HuH-7 (cell line): ENCODE measurements at regions not wholly inside any gene's neighbourhood (a gene's known extent, or its start where the extent isn't known, plus 50 kb on each side); places are given as distances from the start of the nearest gene placed in this dataset.
"Not testable (repeated sequence)": the region's sequence is repeated elsewhere in the genome, so short reads cannot be mapped to it uniquely, and the experiment has no call there.

Experiments used
- DNase-seq: peaks from one replicate; pipeline ENCODE4 v3.0.0; 2011; ENCODE audit warnings: low spot score

GRCh38 chr14:84323450-84323849 is 1206.5 kb upstream of the FLRT2 start:
- DNase-seq = no peak

GRCh38 chr14:84323978-84324377 is 1206.0 kb upstream of the FLRT2 start:
- no peak for DNase-seq

- DNase-seq = no peak
Measured at GRCh38 chr14:84336433-84336832, 1193.5 kb upstream of the FLRT2 start.

- DNase-seq = no peak
Measured at GRCh38 chr14:84340938-84341337, 1189.0 kb upstream of the FLRT2 start.

DNA sequence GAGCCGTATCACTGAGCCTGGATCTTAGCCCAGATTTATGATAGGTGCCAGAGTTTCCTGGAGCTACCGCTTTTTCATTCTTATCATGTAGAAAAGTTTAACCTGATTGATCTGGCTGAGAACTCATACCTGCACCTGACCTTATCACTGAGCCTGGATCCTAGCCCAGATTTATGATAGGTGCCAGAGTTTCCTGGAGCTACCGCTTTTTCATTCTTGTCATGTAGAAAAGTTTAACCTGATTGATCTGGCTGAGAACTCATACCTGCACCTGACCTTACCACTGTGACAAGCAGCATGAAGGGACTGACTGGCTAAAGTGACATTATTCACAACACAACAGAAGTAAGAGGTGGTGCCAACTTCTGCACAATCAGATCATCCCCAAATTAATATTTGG is 1188.1 kb upstream of the FLRT2 start:
- not testable (repeated sequence) for DNase-seq

DNA sequence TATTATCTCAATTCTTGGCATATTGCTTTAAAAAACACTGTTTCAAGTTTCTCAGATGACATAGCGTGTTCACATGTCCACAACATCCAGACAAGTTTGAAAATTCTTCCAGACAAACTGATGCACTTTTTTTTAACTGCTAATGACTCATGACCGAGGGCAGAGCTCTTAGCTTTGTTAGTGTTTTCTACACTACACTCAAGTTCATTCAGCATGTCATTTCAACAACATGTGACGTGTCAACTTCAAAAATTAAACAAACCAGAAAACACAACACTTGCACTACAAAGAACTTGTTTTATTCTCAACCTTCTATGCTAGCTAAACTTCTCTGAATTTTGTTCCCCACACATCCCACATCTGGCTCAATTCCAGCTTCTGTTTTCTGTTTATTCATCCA is 1186.3 kb upstream of the FLRT2 start:
- DNase-seq = no peak

- no peak for DNase-seq
Measured at GRCh38 chr14:84351646-84352045, 1178.3 kb upstream of the FLRT2 start.

DNA sequence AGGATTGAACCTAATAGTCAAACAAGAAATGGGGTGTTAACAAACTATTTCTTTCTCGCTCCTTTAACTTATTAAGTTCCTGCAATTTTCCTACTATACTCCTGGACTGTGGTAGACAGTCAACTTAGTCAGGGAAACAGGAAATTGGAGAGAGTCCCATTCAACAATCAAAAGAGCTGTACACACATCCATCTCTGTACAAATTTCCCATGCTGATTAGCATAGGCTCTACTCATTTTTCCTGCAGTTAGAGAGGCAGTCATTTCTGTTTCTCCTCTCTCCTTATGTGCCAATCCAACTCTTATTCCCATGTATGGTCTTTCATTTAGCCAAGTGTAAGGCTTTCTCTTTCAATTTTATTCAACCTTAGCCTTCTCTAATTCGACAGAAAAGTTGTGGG is 1168.5 kb upstream of the FLRT2 start:
- DNase-seq = no peak

GRCh38 chr14:84375235-84375634 is 1154.7 kb upstream of the FLRT2 start:
- DNase-seq = no peak

- DNase-seq = no peak
Measured at GRCh38 chr14:84390010-84390409, 1139.9 kb upstream of the FLRT2 start.

GRCh38 chr14:84397631-84398030 is 1132.3 kb upstream of the FLRT2 start:
- no peak for DNase-seq

DNA sequence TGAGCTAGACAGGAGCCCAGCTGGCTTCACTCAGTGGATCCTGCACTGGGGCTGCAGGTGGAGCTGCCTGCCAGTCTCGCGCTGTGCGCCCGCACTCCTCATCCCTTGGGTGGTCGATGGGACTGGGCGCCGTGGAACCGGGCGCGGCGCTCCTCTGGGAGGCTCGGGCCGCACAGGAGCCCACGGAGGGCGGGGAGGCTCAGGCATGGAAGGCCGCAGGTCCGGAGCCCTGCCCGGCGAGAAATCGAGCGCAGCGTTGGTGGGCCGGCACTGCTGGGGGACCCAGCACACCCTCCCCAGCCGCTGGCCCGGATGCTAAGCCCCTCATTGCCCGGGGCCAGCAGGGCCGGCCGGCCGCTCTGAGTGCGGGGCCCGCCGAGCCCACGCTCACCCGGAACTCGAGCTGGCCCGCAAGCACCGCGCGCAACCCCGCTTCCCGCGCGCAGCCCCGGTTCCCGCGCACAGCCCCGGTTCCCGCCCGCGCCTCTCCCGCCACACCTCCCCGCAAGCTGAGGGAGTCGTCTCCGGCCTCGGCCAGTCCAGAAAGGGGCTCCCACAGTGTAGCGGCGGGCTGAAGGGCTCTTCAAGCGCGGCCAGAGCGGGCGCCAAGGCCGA is 1130.5 kb upstream of the FLRT2 start:
- no peak for DNase-seq

GRCh38 chr14:84401631-84402030 is 1128.3 kb upstream of the FLRT2 start:
- no peak for DNase-seq

DNA sequence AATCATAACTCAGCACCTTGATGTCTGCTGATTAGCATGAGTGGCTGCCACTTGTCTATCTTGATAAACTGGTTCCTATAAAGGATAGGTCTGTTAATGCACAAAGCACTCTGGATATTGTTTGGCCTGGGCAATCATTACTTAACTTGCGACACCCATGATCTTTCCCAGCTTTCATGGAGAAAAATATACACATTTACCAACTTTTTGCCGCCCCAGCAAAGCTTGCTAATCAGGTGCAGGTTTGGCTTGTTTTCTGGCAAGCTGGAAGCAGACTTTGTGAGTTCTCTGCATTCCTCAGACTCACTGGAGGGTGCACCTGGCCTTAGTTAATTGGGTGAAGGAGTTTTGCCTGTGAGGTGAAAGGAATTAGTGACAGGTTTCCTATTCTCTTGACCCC is 1126.4 kb upstream of the FLRT2 start:
- no peak for DNase-seq

GRCh38 chr14:84404246-84404645 is 1125.7 kb upstream of the FLRT2 start:
- no peak for DNase-seq

- DNase-seq = no peak
Measured at GRCh38 chr14:84409435-84409834, 1120.5 kb upstream of the FLRT2 start.

GRCh38 chr14:84410344-84410743 is 1119.6 kb upstream of the FLRT2 start:
- no peak for DNase-seq

GRCh38 chr14:84420221-84420620 is 1109.7 kb upstream of the FLRT2 start:
- no peak for DNase-seq

DNA sequence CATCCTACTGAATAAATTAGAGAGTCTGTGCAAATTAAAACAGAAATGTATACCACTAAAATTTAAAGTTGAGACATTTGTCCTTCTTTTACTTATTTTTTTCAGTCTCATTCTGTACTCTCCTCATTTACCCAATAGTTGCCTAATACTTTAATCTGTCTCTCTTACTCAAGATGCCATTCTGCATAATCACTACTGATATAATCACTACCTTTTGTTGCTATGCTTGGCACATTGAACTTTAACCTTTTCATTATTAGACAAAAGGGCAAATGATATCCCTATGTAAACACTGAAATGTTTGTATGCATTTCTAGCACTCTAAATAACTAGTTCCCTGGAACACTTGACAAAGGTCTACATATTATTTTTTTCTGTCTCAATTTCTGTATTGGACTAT is 1108.3 kb upstream of the FLRT2 start:
- no peak for DNase-seq

DNA sequence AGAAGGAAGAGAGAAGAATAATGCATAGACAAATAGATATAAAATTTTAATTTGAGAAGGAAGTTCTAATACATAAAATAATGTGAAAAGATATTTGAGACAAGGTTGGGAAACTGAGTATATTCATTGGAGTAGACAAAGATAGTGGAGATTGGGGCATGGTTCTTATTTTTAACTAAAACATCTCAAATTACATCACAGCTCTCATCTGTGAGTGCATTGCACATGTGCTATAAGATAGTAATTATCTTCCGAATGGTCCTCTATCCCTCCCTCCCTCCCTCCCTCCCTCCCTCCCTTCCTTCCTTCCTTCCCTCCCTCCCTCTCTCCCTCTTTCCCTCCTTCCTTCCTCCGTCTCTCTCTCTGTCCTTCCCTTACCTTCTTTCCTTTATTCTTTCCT is 1104.0 kb upstream of the FLRT2 start:
- no peak for DNase-seq

- no peak for DNase-seq
Measured at GRCh38 chr14:84432676-84433075, 1097.3 kb upstream of the FLRT2 start.

GRCh38 chr14:84433961-84434360 is 1096.0 kb upstream of the FLRT2 start:
- DNase-seq = no peak

GRCh38 chr14:84435820-84436324 is 1094.1 kb upstream of the FLRT2 start:
- DNase-seq = no peak

DNA sequence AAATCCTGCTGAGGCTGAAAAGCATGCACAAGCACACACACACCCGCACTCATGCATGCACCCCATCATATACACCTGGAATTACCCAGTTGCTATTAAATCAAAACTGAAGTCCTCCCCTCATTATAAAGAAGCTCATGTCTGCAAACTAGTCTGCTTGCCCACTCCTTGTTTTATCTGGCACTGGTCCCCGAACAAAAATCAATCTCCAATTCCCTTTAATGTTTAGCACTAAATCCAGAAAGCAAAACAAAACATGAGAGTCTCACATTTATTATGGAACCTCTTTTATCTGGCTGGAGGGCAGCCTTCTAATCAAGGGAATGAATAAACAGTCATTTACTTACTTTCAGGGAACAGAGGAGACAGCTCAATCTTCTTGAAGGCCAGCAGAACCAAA is 1093.4 kb upstream of the FLRT2 start:
- DNase-seq = no peak

GRCh38 chr14:84442521-84442920 is 1087.4 kb upstream of the FLRT2 start:
- no peak for DNase-seq
